NT2/D1 (cell line): ENCODE measurements at regions not wholly inside any gene's neighbourhood (a gene's known extent, or its start where the extent isn't known, plus 50 kb on each side); places are given as distances from the start of the nearest gene placed in this dataset.

Source experiments
- SUZ12 ChIP-seq: IDR thresholded peaks from 2 replicates; pipeline ENCODE4 v1.6.1; 2011; ENCODE audit not compliant: insufficient read length, insufficient read depth; ENCODE audit errors: extremely low read depth
- YY1 ChIP-seq: IDR thresholded peaks from 2 replicates; pipeline ENCODE4 v1.6.1; 2011; ENCODE audit not compliant: insufficient read length, insufficient read depth
- ZNF274 ChIP-seq: IDR thresholded peaks from 2 replicates; pipeline ENCODE4 v1.6.1; 2011; ENCODE audit warnings: mild to moderate bottlenecking, low read depth, low read length

DNA sequence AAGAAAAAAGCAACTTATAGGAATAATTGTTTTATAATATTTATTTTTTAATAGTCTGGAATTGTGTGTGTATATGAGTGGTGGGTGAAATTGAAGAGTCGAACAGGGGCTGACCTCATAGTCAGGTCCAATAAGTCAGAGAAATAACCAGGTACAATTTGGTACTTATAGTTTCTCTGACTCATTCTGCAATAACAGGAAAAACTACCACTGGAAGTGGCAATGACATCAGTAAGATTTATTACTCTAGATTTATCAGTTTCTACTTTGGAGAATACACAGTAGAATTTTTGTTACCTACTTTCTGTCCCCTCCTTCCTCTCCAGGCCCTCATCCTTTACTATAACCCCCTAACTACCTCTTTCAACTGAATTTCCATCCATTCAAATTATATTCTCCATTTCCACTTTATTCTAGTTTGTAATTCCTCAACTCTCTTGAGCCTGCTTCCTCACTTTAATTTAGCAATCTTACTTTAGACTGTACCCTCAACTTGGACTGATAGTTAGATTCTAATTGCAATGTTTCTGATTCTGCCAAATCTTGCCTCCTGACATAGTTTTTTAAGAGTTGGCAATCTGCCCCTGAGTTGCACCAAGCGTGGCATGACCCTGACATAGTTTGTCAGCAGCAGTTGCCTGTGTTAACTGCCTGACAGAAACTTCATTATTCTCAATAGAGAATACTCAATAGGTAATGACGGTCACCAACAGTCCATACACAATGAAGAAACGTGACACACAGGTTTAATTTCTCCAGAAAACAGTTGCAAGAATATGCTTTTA, 475.3 kb upstream of the RIOK2 start:
- TF ChIP-seq ZNF274 (no peak), YY1 (no peak), SUZ12 (no peak)
